NCI-H2107 (cell line): ENCODE measurements at regions not wholly inside any gene's neighbourhood (a gene's known extent, or its start where the extent isn't known, plus 50 kb on each side); places are given as distances from the start of the nearest gene placed in this dataset.
"Not testable (repeated sequence)": the region's sequence is repeated elsewhere in the genome, so short reads cannot be mapped to it uniquely, and the experiment has no call there.

ENCODE experiments used
- DNase-seq: peaks from one replicate; lab custom pipeline; 2025; lab: John Stamatoyannopoulos, UW

GRCh38 chr6:150496629-150497028 is 103.1 kb upstream of the PLEKHG1 start:
- no peak for DNase-seq

- DNase-seq = no peak
Measured at GRCh38 chr6:150499882-150500312, 99.8 kb upstream of the PLEKHG1 start.

- not testable (repeated sequence) for DNase-seq
Measured at GRCh38 chr6:150500568-150500967, 99.1 kb upstream of the PLEKHG1 start.

- no peak for DNase-seq
Measured at GRCh38 chr6:150503041-150503440, 96.6 kb upstream of the PLEKHG1 start.

GRCh38 chr6:150503586-150504339 is 95.9 kb upstream of the PLEKHG1 start:
- no peak for DNase-seq

GRCh38 chr6:150507361-150507760 is 92.3 kb upstream of the PLEKHG1 start:
- not testable (repeated sequence) for DNase-seq

GRCh38 chr6:150510576-150510975 is 89.1 kb upstream of the PLEKHG1 start:
- DNase-seq = no peak

GRCh38 chr6:150511313-150511712 is 88.4 kb upstream of the PLEKHG1 start:
- DNase-seq = no peak

- no peak for DNase-seq
Measured at GRCh38 chr6:150514806-150515380, 84.8 kb upstream of the PLEKHG1 start.

GRCh38 chr6:150516199-150516598 is 83.5 kb upstream of the PLEKHG1 start:
- DNase-seq = no peak

- no peak for DNase-seq
Measured at GRCh38 chr6:150517175-150517574, 82.5 kb upstream of the PLEKHG1 start.

- DNase-seq = no peak
Measured at GRCh38 chr6:150521482-150521881, 78.2 kb upstream of the PLEKHG1 start.

- DNase-seq = not testable (repeated sequence)
Measured at GRCh38 chr6:150523216-150523615, 76.5 kb upstream of the PLEKHG1 start.

- DNase-seq = no peak
Measured at GRCh38 chr6:150525300-150525699, 74.4 kb upstream of the PLEKHG1 start.

GRCh38 chr6:150527100-150527499 is 72.6 kb upstream of the PLEKHG1 start:
- no peak for DNase-seq

- DNase-seq = no peak
Measured at GRCh38 chr6:150528648-150529285, 70.9 kb upstream of the PLEKHG1 start.

GRCh38 chr6:150529646-150530045 is 70.0 kb upstream of the PLEKHG1 start:
- DNase-seq = no peak

GRCh38 chr6:150531957-150532356 is 67.7 kb upstream of the PLEKHG1 start:
- DNase-seq = no peak

GRCh38 chr6:150534553-150534952 is 65.1 kb upstream of the PLEKHG1 start:
- no peak for DNase-seq

GRCh38 chr6:150535151-150535804 is 64.4 kb upstream of the PLEKHG1 start:
- DNase-seq = no peak

GRCh38 chr6:150535818-150536220 is 63.9 kb upstream of the PLEKHG1 start:
- DNase-seq = no peak

GRCh38 chr6:150536835-150537234 is 62.9 kb upstream of the PLEKHG1 start:
- no peak for DNase-seq

- no peak for DNase-seq
Measured at GRCh38 chr6:150537491-150537890, 62.2 kb upstream of the PLEKHG1 start.
